GM21723 (cell line): ENCODE measurements at regions not wholly inside any gene's neighbourhood (a gene's known extent, or its start where the extent isn't known, plus 50 kb on each side); places are given as distances from the start of the nearest gene placed in this dataset.

ENCODE experiments used
- ATAC-seq: cut with Tn5 transposase; IDR thresholded peaks from one replicate; pipeline ENCODE4 v1.9.1; 2021; ENCODE audit warnings: mild to moderate bottlenecking, moderate library complexity; ENCODE audit not compliant: unreplicated experiment

DNA sequence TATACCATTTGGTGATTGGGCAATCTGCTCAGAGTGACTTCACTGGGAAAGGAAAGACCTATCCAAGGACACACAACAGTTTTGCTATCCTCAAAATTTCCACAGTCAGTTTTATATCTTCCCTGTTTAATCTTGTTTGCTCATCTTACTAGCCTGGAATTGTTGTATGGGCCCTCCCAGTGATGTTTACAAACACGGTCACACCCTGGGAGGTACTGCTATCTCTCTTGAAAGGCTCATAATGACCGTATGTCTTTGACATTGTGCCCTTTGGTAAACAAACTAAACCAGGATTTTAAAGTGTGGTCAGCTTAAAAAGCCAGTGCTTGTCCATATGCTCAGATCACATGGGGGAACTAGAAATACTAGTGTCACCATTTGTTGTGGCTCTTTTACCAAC lies 277.0 kb downstream of the CDH2 start:
- no peak for ATAC-seq

DNA sequence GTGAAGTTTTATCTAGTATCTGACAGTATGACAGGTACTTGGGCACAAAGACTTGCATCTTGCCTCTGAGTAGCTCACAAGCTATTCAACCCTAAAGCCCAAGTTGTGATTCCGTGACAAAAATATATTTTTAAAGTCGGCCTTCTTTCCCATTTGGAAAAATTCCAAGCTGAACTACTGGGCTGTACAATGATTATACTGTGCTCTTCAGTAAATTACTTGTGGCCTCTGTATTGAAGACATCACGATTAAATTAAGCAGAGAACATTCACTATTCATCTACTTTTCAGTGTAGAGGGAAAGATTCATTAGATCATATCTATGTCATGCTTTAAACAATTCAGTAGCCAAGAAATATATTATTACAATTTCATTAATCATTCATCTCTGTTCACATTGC lies 282.2 kb downstream of the CDH2 start:
- ATAC-seq: no peak

DNA sequence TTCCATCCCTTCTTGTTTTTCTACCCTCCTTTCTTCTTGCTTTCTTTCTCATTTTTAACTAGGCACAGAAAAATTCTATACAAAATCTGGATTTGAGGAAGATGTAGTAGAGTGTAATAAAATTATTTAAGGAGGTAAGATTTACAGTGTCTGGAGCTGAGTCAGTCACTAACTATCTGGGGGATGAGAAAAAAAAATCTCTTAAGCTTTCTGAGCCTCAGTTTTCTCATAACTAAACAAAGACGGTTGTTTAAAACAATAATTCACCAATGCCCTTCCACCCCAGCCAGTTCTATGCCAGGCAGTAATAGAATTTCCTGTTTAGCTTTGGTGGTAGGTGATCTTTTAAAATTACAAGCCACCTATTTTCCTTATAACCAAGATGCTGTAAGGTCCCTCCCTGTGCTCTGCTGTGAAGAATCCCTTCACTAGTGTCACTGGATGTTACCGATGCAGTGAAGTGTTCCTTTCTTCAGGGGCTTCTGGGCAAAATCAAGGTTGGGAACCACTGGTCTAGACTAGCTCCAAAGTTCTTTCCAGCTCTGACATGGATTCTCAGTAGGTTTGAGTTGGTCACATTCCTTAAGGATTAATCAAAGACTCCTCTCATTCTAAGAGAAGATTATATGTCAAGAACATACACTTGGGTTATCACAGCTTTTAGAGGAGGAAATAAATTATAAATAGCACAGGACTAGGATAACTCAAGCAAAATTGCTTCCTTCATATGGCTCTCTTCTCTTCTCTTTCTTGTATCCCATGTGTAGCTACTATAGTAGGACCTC lies 289.0 kb downstream of the CDH2 start:
- no peak for ATAC-seq

DNA sequence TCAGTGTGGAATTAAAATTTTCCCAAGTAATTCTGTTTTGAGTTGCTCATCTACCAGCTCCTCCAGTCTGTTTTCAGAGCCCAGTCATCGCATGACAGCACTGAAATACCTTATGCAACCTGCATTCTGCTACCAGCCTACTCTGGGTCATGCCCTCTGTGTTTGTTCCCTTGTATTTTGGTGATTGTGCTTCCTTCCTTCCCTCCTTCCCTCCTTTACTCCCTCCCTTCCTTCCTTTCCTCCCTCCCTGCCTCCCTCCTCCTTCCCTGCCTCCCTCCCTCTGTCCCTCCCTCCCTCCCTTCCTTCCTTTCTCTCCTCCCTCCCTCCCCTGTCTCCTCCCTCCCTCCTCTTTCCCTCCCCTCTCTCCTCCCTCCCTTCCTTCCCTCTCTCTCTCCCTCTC lies 289.6 kb downstream of the CDH2 start:
- no peak for ATAC-seq

DNA sequence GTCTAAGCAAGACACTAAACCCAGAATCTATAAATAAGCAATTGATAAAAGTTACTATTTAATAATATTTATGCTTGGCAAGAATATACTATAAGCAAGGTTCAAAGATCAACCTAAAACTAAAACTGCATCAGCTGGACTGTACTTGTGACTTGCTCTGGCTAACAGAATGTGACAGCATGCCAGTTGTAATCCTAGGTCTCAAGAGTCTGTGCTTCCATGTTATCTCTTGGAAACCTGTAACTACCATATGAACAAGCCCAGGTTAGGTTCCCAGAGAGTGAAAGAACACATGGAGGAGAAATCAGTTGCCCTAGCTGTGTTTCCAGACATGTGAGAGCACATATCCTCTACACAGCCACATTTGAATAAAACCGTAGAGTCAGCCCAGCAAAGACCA lies 297.4 kb downstream of the CDH2 start:
- no peak for ATAC-seq

DNA sequence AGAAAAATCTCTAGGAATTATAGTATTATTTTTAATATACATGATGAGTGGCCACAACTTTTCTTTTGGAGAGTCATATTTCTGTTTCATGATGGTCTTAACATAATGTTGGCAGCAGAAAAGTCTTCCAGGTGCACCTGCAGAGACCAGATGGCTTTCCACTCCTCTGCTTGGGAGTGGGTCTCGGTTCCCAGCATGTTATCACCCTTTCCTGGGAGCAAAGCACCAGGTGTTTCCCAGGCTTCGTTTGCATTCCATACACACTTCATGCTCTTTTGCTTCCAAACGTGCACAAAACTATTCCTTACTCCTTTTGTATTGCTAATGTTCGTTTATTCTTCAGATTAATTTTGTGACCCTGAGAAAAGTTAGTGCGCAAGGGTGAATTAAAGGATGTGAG lies 305.2 kb downstream of the CDH2 start:
- ATAC-seq: no peak

DNA sequence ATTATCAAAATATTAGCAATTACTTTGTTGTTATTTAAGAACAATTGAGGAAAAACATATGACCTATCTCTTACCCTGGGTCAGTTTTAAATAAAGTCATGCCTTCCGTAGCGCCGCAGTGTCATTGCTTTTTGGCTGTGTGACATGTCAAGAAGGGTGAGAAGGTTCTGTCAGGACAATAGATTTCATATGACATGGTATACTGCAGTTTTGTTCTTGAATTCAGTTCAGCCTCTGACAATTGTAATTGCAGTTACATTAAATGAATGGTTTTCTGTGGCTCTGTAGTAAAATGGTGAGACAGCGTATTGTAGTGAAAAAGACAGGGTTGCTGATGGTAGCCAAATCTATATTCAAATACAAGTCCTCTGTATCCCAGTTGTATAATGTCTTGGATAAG lies 307.2 kb downstream of the CDH2 start:
- ATAC-seq: no peak

DNA sequence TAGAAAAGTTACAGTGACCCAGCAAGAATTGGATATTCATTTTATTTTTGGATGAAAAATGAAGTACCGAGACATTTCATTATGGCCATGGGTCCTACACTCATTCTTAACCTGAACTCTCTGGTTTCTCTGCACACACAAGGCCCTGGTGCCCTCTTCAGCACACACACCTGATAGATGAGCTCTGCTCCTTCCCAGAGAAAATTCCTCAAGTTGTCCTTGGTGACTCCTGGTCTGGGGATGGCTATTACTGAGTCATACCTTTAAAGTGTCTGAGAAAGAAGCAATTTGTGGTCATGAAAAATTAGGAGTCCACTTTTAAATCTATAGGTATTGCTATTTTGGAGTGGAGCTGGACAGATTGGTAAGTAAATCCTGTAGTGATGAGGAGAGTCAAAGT lies 311.5 kb downstream of the CDH2 start:
- no peak for ATAC-seq

DNA sequence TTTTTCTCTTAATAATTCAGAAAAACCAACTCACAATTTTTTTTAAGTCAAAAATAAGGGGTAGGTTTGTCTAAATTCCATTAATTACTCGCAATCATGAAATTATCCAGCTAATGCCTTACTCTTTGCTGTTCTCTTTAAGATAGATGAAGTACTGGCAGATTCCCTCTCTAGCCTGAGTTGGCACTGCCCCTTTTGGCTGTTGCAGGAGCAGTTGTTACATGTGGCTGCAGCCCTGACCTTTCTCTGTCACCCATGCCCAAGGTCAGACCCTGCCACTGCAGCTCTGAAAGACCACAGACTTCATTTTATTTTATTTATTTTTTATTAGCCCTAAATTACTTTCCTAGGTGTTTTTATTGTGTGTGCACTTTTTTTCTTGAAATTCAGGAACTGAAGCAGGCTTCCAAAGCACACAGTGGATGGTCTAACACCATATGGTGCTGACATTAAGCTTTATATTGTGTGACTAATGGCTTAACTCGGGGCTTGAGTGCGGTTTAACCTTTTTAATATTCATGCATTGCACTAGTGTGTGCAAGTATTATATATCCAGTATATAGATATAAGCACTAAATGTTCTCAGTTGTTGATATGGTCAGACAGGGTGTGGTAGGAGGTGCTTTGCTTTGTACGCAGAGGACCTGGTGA lies 313.0 kb downstream of the CDH2 start:
- ATAC-seq: no peak

DNA sequence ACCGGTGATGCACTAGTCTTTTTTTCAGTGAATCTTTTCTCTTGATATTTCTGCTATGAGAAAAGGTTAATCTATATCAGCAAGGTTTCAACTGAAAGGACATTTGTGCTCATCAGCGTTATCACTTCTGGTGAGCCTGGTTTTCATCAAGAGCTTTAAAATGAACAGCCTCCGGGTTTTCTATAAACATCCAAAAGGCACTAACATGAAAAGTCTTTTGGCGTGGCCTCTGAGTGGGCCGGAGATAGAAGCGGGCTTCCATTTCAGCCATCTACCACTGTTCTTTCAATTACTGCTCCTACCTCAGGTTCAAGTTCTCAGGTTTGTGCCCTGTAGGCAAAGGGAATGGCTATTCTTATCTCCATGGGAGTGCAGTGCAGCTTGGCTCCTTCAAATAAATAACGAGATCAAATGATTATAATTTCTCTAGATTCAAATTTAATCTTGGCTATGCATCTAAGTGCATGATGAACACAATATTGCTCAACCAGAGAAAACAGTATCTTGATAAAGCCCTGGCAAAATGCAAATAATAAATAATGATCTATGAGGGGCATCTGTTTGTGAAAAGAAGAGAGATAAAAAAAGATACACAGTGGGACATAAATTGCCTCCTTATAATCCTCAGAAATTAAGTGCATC lies 314.8 kb downstream of the CDH2 start:
- ATAC-seq: no peak

DNA sequence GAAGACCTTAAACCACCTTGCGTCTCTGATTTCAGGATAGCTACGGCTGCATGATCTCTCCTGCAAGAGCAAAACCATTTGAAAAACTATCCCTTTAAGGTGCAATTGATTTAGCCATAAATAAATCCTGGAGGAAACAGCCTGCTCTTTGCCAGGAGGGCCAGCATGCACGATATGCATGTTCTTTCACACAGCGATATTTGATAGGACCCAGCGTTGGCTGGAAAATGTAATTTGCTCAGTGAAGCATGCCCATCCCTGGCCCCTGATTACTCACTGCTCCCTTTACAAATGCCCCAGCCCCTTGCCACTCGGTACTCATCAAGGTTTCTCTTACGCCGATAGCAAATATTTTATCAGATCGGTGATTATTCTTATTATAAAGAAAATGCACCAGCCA lies 315.4 kb downstream of the CDH2 start:
- ATAC-seq: no peak

DNA sequence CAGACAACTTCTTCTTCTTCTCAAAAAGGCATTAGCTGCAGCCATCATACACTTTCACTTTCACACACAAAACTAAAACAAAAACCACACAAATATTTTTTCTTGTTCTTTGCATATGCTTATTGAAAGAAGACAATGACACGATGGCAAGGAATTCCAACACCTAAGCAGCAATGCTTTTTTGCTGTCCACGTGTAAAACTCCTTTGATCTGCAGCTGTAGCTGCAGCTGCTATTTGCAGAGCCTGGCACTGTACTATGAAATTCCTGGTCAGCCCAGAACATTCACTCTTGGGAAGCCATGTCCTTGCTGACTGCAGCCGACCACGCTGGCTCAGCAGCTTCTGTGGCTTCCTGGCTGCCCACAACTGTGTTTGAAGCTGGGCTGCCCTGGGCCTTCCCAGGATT lies 316.2 kb downstream of the CDH2 start:
- no peak for ATAC-seq

DNA sequence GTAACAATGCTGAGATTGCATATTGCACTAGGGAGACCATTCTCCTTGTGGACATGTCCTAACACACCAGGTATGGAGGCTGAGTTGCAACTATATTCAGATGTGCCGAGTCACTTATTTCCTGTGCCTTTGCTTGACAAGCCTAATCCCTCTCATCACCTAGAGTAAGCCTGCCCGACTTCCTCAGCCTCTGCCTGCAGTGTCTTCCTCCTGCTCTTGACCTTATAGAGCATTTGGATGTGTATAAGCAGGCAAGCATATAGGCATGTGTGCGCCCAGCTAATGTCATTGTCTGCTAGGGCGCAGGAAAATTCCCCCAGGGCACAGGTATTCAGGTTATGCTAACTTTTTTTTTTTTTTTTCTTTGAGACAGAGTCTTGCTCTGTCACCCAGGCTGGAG lies 316.9 kb downstream of the CDH2 start:
- no peak for ATAC-seq

DNA sequence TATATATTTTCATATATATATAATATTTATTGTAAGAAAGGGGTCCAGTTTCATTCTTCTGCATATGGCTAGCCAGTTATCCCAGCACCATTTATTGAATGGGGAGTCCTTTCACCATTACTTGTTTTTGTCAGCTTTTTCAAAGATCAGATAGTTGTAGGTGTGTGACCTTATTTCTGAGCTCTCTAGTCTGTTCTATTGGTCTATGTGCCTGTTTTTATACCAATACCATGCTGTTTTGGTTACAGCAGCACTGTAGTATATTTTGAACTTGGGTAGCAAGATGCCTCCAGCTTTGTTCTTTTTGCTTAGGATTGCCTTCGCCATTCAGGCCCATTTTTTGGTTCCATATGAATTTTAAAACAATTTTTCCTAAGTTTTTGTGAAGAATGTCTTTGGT lies 320.1 kb downstream of the CDH2 start:
- ATAC-seq: no peak

DNA sequence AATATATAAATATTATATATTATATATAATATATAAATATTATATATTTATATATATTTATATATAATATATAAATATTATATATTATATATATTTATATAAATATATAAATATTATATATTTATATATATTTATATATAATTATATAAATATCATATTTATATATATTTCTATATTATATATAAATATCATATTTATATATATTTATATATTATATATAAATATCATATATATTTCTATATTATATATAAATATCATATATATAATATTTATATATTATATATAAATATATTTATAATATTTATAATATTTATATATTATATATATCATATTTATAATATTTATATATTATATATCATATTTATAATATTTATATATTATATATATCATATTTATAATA lies 321.4 kb downstream of the CDH2 start:
- no peak for ATAC-seq

DNA sequence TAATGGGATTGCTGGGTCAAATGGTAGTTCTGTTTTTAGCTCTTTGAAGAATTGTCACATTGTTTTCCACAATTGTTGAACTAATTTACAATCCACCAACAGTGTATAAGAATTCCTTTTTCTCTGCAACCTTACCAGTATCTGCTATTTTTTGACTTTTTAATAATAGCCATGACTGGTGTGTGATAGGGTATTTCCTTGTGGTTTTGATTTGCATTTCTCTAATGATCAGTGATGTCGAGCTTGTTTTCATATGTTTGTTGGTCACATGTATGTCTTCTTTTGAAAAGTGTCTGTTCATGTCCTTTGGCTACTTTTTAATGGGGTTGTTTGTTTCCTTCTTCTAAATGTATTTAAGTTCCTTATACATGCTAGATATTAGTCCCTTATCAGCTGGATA lies 322.3 kb downstream of the CDH2 start:
- no peak for ATAC-seq

DNA sequence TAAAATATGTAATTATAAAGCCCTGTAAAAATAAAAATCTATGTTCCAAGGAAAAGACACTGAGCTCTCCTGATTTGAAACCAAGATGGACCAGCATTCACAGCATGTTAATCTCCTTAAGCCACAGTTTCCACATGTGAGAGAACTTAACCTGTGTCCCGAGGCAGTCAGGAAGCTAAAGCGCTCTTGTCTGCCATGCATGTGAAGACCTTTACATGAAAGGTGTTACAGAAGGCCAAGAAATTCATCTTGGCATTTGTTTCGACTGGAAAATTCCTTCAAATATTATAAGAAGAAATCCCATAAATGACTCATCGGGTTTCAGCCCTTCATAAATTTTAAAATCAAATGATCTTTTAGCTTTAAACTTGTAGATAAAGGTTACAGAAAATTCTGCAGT lies 328.6 kb downstream of the CDH2 start:
- no peak for ATAC-seq

DNA sequence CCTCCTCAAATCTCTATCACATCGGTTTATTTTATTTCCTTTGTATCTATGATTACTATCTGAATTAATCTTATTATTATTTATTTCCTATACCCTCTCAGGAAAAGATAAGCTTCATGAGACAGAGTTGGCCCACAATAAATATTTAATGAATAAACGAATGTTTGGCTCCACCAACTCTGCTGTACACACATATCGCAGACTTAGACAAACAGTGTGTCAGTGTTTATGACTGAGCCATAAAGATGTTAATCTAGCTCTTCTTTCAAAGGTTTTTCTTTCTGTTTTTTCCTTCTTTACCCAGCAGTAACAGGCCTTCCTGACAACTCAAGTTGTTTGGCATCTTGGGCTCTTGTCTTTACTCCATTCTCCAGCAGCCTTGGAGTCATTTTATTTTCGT lies 329.5 kb downstream of the CDH2 start:
- ATAC-seq: no peak

DNA sequence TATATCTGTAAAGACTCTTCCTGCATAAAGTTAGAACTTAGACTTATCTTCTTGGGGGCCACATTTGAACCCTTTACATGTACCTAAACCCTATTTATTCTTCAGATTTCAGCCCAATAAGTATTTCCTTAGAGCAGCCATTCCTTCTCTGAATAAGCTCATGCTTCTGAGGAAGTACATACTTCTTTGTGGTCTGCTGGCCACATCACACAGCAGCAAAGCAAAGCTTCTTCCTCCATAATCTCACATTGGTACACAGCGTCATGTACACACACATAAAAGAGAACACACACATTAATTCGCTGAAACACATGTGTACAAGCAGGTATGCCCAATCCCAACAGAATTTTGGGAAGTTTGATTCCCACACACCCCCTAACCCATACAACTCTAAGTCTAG lies 331.0 kb downstream of the CDH2 start:
- no peak for ATAC-seq

DNA sequence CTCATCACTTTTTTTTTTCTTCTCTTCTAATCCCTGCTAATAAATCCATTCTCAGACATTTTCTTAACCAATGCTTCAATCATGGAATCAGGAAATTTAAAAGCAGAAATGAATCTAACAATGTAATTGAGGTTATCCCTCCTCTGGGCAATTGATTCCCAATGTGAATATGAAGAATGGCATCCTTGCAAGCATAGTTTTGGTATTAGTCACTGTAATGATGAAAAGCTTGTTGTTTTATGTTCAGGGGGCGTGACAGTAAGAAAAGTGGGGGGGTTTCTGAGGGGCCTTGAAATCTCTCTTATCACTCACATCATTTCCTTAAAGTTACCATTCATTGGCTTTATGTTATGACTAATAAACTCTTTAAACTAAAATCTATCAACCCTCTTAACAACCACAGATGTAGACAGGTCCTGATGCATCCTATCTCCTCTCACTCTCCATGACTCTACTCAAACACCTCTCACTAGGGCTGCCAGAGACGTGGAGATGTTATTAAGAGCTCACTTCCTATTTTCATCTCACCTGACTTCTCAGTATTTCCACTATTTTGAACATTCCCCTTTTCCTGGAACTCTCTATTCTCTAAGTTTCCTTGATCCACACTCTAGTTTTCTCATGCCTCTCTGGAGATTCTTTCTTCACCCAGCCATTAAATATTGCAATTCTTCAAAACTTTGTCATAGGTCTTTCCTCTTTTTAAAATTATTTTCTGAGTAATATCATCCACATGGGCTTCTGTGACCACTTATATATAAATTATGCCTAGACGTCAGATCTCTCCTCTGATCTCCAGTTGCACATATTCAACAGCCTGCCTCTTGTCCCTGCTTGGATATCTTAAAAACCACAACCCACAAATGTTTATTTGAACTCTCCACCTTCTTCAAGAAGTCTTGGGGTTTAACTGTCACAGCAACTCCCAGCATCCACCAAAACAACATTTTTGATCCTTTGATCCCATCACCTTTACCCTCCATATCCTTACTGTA lies 332.9 kb downstream of the CDH2 start:
- no peak for ATAC-seq

DNA sequence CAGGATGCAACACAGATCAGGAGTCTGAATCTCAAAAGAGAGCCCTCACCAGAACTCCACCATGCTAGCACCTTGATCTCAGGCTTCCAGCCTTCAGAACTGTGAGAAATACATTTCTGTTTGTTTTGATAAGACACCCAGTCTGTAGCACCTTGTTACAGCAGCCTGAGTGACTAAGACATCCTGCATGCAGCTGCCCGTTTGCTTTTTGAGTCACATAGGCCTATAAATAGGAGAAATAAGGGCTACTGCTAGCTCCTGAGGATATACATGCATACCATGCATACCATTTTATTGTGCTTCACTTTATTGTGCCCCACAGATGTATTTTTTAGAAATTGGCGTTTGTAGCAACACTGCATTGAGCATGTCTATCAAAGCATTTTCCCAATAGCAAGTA lies 337.8 kb downstream of the CDH2 start:
- ATAC-seq: no peak
